A673 (cell line): ENCODE measurements at regions not wholly inside any gene's neighbourhood (a gene's known extent, or its start where the extent isn't known, plus 50 kb on each side); places are given as distances from the start of the nearest gene placed in this dataset.

Source experiments
- BruUV-seq: library from RNA; stranded (reverse); fragments of 400-500 nt; replicated peaks from 2 replicates; lab custom pipeline; 2021; lab: Mats Ljungman, UMichigan
- CTCF ChIA-PET: fragments of 300-600 bp; sonication (Branson Sonifier 250); formaldehyde crosslinking; loops from one replicate; lab custom pipeline; 2022; ENCODE audit warnings: antibody characterized with exemption; lab: Charles Lee
- POLR2A ChIA-PET: fragments of 300-600 bp; sonication (Branson Sonifier 250); formaldehyde crosslinking; loops from one replicate; lab custom pipeline; 2022; ENCODE audit warnings: antibody characterized with exemption; ENCODE audit not compliant: low non-redundant PET; lab: Charles Lee
- DNase-seq: peaks from one replicate; pipeline ENCODE4 v3.0.0-alpha.2; 2015; ENCODE audit warnings: low spot score
- H3K27ac ChIP-seq: fragments of 200-600 bp; sonication (generic); 2 replicates; pipeline ENCODE4 v1.5.1; 2016; ENCODE audit warnings: mixed run types, low read depth, mild to moderate bottlenecking, mixed read lengths, antibody characterized with exemption, low read length; ENCODE audit not compliant: poor library complexity, severe bottlenecking
- H3K27me3 ChIP-seq: fragments of 200-600 bp; sonication (generic); replicated peaks from 2 replicates; pipeline ENCODE4 v1.6.1; 2017; ENCODE audit warnings: mixed run types, low read depth, mild to moderate bottlenecking, mixed read lengths, antibody characterized with exemption, low read length; ENCODE audit not compliant: insufficient read depth, poor library complexity
- H3K36me3 ChIP-seq: fragments of 200-600 bp; sonication (generic); 2 replicates; pipeline ENCODE4 v1.6.1; 2016; ENCODE audit warnings: mixed run types, mild to moderate bottlenecking, mixed read lengths, antibody characterized with exemption, low read length; ENCODE audit not compliant: insufficient read depth, poor library complexity, severe bottlenecking
- H3K4me1 ChIP-seq: fragments of 200-600 bp; sonication (generic); 2 replicates; pipeline ENCODE4 v1.6.1; 2017; ENCODE audit warnings: mixed run types, mild to moderate bottlenecking, mixed read lengths, antibody characterized with exemption, low read length; ENCODE audit not compliant: insufficient read depth, poor library complexity, severe bottlenecking
- H3K4me3 ChIP-seq: fragments of 200-600 bp; sonication (generic); 2 replicates; pipeline ENCODE4 v1.5.1; 2016; ENCODE audit warnings: low read depth, mixed run types, mild to moderate bottlenecking, mixed read lengths, low read length; ENCODE audit not compliant: poor library complexity, severe bottlenecking
- H3K9me3 ChIP-seq: fragments of 200-600 bp; sonication (generic); 2 replicates; pipeline ENCODE4 v1.6.1; 2016; ENCODE audit warnings: mixed run types, low read depth, mild to moderate bottlenecking, mixed read lengths, antibody characterized with exemption, low read length; ENCODE audit not compliant: poor library complexity, severe bottlenecking
- CTCF ChIP-seq: fragments of 300-800, 200-600 bp; sonication (generic); conservative IDR thresholded peaks from 2 replicates; pipeline ENCODE4 v1.5.1; 2017; ENCODE audit warnings: low read depth, mild to moderate bottlenecking, antibody characterized with exemption, low read length, moderate library complexity, mixed read lengths
- EZH2 ChIP-seq: fragments of 200-600 bp; sonication (generic); IDR thresholded peaks from 2 replicates; pipeline ENCODE4 v1.6.1; 2017; ENCODE audit warnings: borderline replicate concordance, low read depth, mild to moderate bottlenecking, mixed read lengths, antibody characterized with exemption, low read length; ENCODE audit not compliant: poor library complexity, severe bottlenecking
- intact Hi-C: fragments of 100-400 bp; cut with micrococcal nuclease; formaldehyde crosslinking; loops from one replicate; pipeline ENCODE4 v1.10.0; 2022; ENCODE audit not compliant: unreplicated experiment

GRCh38 chr20:22403022-22403631 is 181.2 kb downstream of the FOXA2 start:
- BruUV-seq = no TSS peak
- no peak for DNase-seq
- Histone ChIP-seq H3K4me3 (no peak overlapping the region), H3K4me1 (no peaks in the 10 kb centered on the region), H3K36me3 (no peaks in the 10 kb centered on the region), H3K9me3 (no peaks in the 10 kb centered on the region), H3K27ac (no peak overlapping the region), H3K27me3 (peaks cover 52% of the 10 kb centered on the region)
- POLR2A ChIA-PET = no interaction called here
- intact Hi-C loops = no loop called here
- TF ChIP-seq EZH2 = no peak
- TF ChIP-seq CTCF = no peak
- CTCF ChIA-PET = no interaction called here

- ChIA-PET CTCF (no interaction called here), POLR2A (no interaction called here)
- no TSS peak for BruUV-seq
Observed at GRCh38 chr20:22402550-22402949, 181.8 kb downstream of the FOXA2 start.

GRCh38 chr20:22400440-22400839 is 183.9 kb downstream of the FOXA2 start:
- ChIA-PET POLR2A (no interaction called here), CTCF (no interaction called here)
- Histone ChIP-seq H3K9me3 (no peaks in the 10 kb centered on the region), H3K4me1 (no peaks in the 10 kb centered on the region), H3K27me3 (peaks cover 50% of the 10 kb centered on the region), H3K36me3 (no peaks in the 10 kb centered on the region), H3K4me3 (no peak overlapping the region), H3K27ac (no peak overlapping the region)
- intact Hi-C loops = no loop called here
- no peak for DNase-seq
- no TSS peak for BruUV-seq
- TF ChIP-seq EZH2 (no peak), CTCF (no peak)

More at GRCh38 chr20:22402550-22402949, 181.8 kb downstream of the FOXA2 start:
- TF ChIP-seq EZH2 = no peak
- TF ChIP-seq CTCF = no peak
- intact Hi-C loops = no loop called here
- Histone ChIP-seq H3K4me1 (no peaks in the 10 kb centered on the region), H3K4me3 (no peak overlapping the region), H3K27me3 (peaks cover 54% of the 10 kb centered on the region), H3K9me3 (no peaks in the 10 kb centered on the region), H3K36me3 (no peaks in the 10 kb centered on the region), H3K27ac (no peak overlapping the region)
- DNase-seq = no peak
